MG63 (cell line): ENCODE measurements at regions not wholly inside any gene's neighbourhood (a gene's known extent, or its start where the extent isn't known, plus 50 kb on each side); places are given as distances from the start of the nearest gene placed in this dataset.
A peak's percentile ranks its signal among the peaks of the same experiment; 100 is the strongest.

Experiments used
- DNase-seq: peaks from one replicate; pipeline ENCODE4 v3.0.0-alpha.2; 2020
- H3K27me3 ChIP-seq: fragments of 250-450 bp; sonication (Bioruptor Pico); 2 replicates; pipeline ENCODE4 v1.5.1; 2020; ENCODE audit warnings: mild to moderate bottlenecking, moderate library complexity
- H3K36me3 ChIP-seq: fragments of 250-450 bp; sonication (Bioruptor Pico); 2 replicates; pipeline ENCODE4 v1.5.1; 2020; ENCODE audit warnings: mild to moderate bottlenecking, moderate library complexity
- H3K4me3 ChIP-seq: fragments of 250-450 bp; sonication (Bioruptor Pico); 2 replicates; pipeline ENCODE4 v1.5.1; 2020; ENCODE audit warnings: mild to moderate bottlenecking, moderate library complexity
- H3K9me3 ChIP-seq: fragments of 250-450 bp; sonication (Bioruptor Pico); 2 replicates; pipeline ENCODE4 v1.5.1; 2020; ENCODE audit warnings: mild to moderate bottlenecking, moderate library complexity

DNA sequence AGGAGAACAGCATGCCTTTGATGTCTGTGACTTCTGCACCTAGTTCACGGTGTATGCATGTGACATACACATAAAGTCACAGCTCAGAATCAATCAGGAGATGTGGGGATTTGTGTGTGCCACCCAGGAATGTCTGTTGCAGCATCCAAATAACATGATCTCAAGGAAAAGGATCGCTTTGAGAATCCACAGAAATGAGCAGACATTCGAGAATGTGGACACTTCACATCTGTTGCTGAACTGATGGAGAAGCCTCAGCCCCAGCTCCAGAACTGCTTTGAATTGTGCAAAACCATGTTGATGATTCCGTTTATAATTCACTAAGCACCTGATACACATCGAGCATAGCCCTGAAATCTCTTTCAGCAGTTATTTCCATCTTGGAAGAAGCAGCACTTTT is 208.6 kb downstream of the CMPK2 start:
- DNase-seq: no peak
- H3K4me3 ChIP-seq: no peak overlapping the region
- peaks cover 5% of the 10 kb centered on the region; the same call in 1 of the 2 replicates for H3K36me3 ChIP-seq
- H3K27me3 ChIP-seq: no peaks in the 10 kb centered on the region
- no peaks in the 10 kb centered on the region for H3K9me3 ChIP-seq

DNA sequence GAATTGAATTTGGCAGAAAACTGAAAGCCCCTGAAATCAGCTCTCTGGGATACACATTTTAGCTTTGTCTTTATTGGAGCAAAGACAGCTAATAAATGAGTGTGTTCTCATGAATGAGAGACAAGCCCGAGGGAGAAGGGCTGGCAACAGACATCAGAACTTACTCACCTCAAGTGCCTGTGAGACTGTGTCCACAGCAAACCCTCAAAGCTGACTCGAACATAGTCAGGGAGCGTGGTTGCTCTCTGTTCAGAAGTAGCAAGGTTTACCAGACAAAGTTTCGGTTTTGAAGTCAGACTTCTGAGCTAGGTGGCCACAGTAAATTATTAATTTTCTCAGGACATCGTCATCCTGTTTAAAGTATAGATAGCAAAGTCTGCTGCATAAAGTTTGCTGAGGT is 207.9 kb downstream of the CMPK2 start:
- H3K9me3 ChIP-seq: no peaks in the 10 kb centered on the region
- peak; percentile 16 for DNase-seq
- peaks cover 5% of the 10 kb centered on the region; the same call in 1 of the 2 replicates for H3K36me3 ChIP-seq
- H3K4me3 ChIP-seq: no peak overlapping the region
- no peaks in the 10 kb centered on the region for H3K27me3 ChIP-seq

DNA sequence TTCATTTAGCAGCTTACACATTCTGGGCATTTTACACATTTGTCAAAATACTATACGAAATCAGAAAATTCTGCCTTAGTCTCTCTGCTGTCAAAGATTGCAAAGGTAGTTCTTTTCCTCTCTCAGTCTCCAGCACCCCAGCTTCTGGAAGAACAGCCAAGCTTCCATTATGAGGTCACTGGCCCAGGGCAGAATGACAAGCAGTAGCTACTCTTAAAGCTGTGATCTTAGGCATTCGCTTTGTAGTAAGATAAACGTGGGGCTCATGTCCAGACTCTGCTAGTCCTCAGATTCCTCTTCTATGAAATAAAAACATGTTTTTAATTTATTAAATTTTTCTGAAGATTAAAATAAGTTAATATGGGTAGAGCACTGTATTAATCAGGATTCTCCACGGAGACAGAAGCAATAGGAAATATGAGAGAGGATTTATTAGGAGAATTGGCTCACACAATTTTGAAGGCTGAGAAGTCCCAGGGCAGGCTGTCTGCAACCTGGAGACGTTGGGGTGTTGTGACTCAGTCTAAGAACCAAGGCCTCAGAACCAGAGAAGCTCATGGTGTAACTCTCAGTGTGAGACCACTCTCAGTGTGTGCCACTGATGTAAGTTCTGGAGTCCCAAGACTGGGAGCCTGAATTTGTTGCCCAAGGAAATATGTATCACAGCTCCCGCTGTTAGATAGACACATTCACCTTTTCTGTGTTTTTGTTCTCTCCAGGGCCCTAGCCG is 201.2 kb downstream of the CMPK2 start:
- no peaks in the 10 kb centered on the region for H3K9me3 ChIP-seq
- peaks cover 2% of the 10 kb centered on the region; the same call in 1 of the 2 replicates for H3K36me3 ChIP-seq
- no peak for DNase-seq
- no peaks in the 10 kb centered on the region for H3K27me3 ChIP-seq
- no peak overlapping the region for H3K4me3 ChIP-seq

DNA sequence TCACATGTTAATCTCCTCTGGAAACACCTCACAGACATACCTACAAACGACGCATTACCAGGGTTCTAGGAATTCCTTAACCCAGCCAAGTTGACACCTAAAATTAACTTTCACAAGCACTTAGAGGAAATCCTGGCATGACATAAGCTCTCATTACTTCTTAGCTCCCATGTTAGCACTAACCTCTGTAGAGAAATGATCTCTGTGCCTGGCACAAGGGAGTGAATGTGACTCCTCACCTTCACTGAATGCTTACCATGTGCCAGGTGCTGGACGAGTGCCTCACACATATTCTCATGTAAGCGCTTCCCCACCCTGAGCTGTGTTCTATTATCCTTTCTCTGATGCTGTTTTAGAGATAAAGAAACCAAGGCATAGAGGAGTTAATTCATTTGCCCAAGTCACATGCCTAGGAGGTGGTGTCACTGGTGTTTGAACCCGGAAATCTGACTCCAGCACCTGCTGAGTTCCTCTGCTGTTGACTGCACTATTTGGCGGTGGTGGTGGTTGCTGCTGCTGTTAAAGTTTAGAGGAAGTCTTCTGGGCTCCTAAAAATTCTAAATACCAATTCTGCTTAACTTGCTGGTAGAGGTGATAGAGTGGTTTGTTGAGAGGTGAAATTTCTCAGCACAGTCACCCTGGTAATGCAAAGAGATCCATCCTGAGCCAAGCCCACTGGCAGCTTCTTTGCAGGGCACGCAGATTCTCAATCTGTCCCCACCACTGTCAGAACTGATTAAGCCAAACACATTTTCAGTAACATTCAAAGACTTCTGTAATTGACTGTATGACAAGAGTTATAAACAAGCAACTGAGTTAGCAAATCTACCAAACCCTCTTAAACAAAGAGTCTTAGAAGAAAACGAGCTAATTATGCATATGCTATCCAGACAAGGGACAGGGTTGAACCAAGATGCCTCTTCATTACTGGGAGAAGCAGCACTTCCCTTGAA is 200.3 kb downstream of the CMPK2 start:
- no peaks in the 10 kb centered on the region for H3K9me3 ChIP-seq
- DNase-seq: no peak
- no peaks in the 10 kb centered on the region; the same call in 1 of the 2 replicates for H3K36me3 ChIP-seq
- H3K4me3 ChIP-seq: no peak overlapping the region
- no peaks in the 10 kb centered on the region for H3K27me3 ChIP-seq

DNA sequence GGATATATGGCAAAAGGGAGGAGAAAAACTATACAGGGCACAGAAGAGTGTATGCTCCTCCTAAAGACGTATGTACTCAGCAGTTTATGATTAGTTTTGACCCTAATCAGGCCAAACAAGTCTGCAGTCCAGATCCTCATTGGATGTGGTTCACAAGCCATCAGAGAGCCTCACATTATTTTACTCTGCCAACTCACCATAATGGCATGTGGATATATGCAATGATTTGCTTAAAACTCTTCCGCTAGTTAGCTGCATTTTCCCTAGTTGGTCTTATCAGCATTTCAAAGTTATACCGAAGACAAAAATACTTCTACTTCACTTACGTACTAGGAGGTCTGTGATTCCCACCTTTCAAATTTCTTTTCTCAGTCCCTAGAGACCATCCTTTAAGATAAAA is 198.4 kb downstream of the CMPK2 start:
- Histone ChIP-seq H3K9me3 (0 out of 2 replicates have a peak, but pooled peaks cover 4% of the 10 kb centered on the region), H3K27me3 (no peaks in the 10 kb centered on the region), H3K36me3 (peaks cover 2% of the 10 kb centered on the region), H3K4me3 (no peak overlapping the region)
- no peak for DNase-seq

DNA sequence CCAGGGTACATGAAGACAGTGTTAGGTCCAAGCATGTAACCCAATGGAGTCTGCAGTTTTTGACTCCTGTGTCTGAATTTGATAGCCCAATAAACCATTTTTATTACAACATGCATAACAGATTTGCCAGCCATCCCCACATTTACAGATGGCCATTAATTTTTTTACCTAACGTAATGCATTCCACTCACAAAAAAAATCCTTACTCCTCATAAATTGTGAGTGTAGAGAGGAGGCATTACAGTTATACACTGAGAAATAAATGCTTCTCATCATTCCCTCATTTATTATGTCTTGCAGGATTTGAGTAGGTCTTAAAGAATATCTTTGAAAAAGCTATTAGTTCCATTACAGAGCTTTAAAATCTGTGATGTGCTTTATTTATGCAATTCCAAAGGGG is 193.8 kb downstream of the CMPK2 start:
- DNase-seq: no peak
- no peaks in the 10 kb centered on the region for H3K27me3 ChIP-seq
- 0 out of 2 replicates have a peak, but pooled peaks cover 4% of the 10 kb centered on the region for H3K9me3 ChIP-seq
- H3K4me3 ChIP-seq: no peak overlapping the region
- H3K36me3 ChIP-seq: peaks cover 14% of the 10 kb centered on the region

DNA sequence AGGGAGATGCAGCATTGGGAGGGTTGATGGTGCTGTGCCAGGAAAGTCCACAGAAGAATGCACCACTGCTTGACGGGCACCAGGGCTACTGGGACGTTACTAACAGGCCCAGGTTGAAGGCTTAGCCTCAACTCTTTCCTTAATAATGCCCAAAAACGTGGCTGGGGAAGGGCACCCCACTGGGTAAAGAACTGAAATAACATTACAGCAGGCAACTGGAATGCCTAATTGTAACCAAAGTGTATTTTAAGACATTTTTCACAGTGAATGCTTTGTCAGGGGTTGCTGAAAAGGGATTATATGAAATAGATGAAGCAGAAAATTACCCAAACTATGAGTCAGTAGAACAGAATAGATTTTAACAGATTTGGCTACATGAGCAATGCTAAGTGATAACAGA is 191.3 kb downstream of the CMPK2 start:
- H3K27me3 ChIP-seq: no peaks in the 10 kb centered on the region
- no peak overlapping the region for H3K4me3 ChIP-seq
- DNase-seq: peak; percentile 81
- peaks cover 14% of the 10 kb centered on the region for H3K36me3 ChIP-seq
- 0 out of 2 replicates have a peak, but pooled peaks cover 4% of the 10 kb centered on the region for H3K9me3 ChIP-seq

DNA sequence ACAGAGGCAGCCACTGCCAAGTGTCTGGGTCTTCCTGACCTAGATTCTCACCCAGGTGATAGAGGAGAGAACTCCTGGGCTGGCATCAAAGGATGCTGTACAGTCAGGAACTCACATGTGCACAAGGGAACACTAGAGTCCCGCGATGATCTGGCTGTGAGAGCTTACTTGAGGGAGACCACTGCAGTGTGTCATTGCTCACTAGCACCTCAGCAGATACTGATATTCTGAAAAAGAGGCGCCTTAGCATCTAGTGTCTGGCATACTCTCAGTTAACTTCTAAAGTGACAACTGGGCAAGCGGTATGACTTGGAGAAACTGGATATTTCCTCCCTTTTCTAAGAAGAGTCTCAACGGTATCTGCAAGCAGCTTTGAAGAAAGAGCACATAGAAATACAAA is 189.9 kb downstream of the CMPK2 start:
- H3K36me3 ChIP-seq: peaks cover 14% of the 10 kb centered on the region
- DNase-seq: no peak

DNA sequence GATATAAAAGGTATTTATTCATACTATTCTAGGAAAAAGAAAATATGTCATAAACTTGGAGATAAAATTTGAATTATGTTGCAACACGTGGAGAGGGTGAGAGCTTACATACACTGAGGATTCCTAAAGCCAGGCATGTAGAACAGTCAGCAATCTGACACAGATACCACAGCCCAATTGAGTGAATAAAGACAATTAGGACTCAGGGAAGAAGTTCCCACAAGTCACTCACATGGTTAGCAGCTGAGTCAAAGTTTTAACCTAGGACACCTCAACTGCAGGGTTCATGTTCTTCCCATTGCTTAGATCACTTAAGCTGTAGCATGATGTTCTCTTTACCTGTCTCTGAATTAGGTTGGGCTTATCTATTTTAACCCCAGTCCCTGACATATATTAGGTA is 189.5 kb downstream of the CMPK2 start:
- H3K27me3 ChIP-seq: no peaks in the 10 kb centered on the region
- DNase-seq: no peak
- 0 out of 2 replicates have a peak, but pooled peaks cover 4% of the 10 kb centered on the region for H3K9me3 ChIP-seq
- peaks cover 14% of the 10 kb centered on the region for H3K36me3 ChIP-seq
- H3K4me3 ChIP-seq: peak overlapping the region; percentile 19

More for the DNA sequence above, 189.9 kb downstream of the CMPK2 start:
- no peaks in the 10 kb centered on the region for H3K27me3 ChIP-seq
- 0 out of 2 replicates have a peak, but pooled peaks cover 4% of the 10 kb centered on the region for H3K9me3 ChIP-seq
- H3K4me3 ChIP-seq: peak overlapping the region; percentile 19; the same call in 1 of the 2 replicates

DNA sequence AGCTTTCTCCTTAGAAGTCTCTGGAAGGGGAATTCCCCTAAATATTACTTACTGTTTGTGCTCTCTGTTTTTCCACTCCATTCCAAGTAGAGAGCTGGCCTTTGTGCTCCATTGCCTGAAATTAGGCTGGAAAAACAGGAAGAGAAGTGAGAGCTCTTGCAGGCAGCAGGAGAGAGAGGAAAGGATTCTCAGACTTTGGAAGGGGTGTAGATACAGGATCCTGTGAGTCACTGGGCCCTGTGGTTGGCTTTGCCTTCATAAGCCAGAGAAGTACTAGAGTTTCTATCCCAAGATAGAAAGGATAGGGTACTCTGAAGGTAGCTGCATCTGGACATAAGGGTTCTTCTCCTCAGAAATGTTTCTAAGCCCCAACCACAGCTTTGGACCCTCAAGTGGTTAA is 188.9 kb downstream of the CMPK2 start:
- Histone ChIP-seq H3K9me3 (0 out of 2 replicates have a peak, but pooled peaks cover 2% of the 10 kb centered on the region), H3K27me3 (no peaks in the 10 kb centered on the region), H3K36me3 (peaks cover 12% of the 10 kb centered on the region), H3K4me3 (peak overlapping the region; percentile 19)
- peak; percentile 69 for DNase-seq

DNA sequence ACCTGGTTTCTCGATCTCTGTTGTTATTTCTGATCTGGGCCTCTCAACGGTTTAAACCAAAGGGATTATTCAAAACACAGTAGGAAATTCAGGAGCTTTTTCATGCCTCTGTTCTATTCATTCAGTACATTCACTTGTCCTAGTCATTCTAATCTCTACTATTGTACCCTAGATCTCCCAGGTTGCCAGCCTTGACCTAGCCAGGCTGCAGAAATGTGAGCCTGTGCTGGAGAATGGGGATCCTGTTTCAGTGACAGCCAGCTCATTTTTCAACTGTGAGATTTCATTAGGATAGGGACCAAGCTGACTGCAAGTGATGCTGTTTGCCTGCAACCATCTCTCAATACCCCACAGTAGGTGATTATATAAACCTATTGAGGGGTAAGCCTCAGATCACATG is 186.2 kb downstream of the CMPK2 start:
- no peak overlapping the region for H3K4me3 ChIP-seq
- no peak for DNase-seq
- no peaks in the 10 kb centered on the region for H3K36me3 ChIP-seq
- no peaks in the 10 kb centered on the region for H3K27me3 ChIP-seq
- no peaks in the 10 kb centered on the region for H3K9me3 ChIP-seq

DNA sequence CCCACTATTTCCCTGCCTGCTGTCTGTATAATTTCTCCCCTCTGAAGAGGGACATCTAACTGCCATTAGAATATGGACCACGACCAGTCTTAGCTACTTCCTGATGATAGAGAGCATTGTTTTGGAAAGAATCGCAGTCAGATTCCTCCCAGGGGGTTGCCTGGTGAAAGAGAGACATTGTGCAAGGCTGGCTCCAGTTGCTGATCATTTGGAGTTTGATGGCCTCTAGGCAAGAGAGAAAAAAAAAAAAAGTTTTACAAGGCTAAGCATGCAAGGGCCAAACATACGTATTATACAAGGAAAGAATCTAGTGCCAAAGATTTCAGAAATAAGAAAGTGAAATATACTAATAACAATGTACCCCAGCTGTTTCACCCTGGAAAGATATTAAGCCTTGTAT is 182.2 kb downstream of the CMPK2 start:
- H3K4me3 ChIP-seq: no peak overlapping the region
- no peaks in the 10 kb centered on the region for H3K9me3 ChIP-seq
- H3K36me3 ChIP-seq: no peaks in the 10 kb centered on the region
- H3K27me3 ChIP-seq: no peaks in the 10 kb centered on the region
- no peak for DNase-seq

DNA sequence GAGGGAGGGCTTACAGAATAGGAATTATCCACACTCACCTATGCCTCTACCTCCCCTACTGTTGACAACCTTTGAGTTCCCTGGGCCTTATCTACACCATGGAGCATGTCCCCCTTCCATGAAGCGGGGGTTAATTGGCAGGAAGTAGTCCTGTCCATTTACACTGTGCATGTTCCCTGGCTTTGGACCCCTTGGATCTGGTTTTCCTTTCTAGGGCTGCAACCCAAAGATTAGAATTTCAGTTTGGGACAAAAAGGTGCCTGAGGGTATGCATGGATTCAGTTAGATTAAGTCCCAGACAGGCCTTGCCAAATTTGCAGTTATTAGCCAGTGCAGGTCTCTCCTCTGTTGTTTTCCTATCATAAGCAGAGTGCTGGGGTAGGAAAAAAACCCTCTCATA is 180.3 kb downstream of the CMPK2 start:
- Histone ChIP-seq H3K4me3 (no peak overlapping the region), H3K27me3 (no peaks in the 10 kb centered on the region), H3K9me3 (no peaks in the 10 kb centered on the region)

DNA sequence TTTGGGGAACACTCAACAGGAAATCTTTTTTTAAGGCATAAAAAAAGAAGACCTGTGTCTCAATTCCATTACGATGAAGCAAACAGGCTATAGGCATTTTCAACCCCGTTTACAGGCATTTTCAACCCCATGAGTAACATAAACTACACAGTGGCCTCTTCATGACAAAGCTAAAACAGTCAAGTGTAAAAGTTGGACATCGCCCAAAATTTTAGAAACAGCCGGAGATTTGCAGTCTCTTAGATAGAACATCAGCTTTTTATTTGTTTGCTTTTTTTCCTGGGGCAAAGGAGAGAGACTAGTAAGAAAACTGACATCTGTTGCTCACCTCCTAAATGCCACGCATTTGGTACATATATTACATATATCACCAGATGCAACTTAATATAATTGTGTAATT is 173.7 kb downstream of the CMPK2 start:
- no peaks in the 10 kb centered on the region for H3K36me3 ChIP-seq
- H3K27me3 ChIP-seq: no peaks in the 10 kb centered on the region
- H3K9me3 ChIP-seq: no peaks in the 10 kb centered on the region
- no peak for DNase-seq
- no peak overlapping the region for H3K4me3 ChIP-seq

More for the DNA sequence above, 180.3 kb downstream of the CMPK2 start:
- H3K36me3 ChIP-seq: no peaks in the 10 kb centered on the region
- no peak for DNase-seq

DNA sequence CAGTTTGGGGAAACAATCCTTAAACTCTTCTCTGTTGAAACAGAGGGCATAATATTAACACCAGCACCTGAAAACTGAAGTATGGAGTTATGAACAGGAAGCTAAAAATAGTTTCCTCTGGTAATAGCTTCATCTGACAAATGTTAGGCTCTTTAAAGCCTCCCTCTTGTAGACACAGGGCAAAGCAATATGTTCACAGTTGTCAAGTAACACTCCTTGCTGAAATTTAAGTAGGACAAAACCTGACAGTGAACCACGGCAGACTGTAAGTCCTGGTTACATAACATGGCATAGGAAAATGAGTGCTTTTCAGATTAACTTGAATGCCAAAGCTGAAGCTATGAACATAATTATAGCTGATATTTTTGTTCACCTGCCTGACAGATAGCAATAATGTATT is 172.9 kb downstream of the CMPK2 start:
- no peak for DNase-seq
- Histone ChIP-seq H3K9me3 (no peaks in the 10 kb centered on the region), H3K27me3 (no peaks in the 10 kb centered on the region), H3K36me3 (no peaks in the 10 kb centered on the region), H3K4me3 (no peak overlapping the region)

DNA sequence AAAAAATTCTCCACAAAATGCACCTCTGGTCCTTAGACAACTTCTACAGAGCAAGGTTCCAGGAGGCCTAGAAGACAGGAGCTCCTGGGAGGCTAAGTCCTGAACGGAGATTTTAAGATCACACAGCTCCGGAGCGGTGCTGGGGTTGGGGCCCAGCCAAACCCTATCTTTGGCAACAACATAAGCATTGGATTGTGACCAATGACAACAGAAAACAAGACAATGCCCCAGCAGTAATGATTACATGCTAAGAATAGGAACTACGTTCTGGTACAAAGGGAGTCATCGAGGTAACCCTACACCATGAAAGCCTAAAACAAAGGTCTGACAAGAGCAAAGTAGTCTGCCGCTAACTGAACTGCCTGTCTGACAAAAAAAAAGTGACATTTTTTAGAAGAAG is 171.2 kb downstream of the CMPK2 start:
- no peaks in the 10 kb centered on the region for H3K27me3 ChIP-seq
- H3K36me3 ChIP-seq: no peaks in the 10 kb centered on the region
- no peak for DNase-seq
- H3K4me3 ChIP-seq: no peak overlapping the region
- H3K9me3 ChIP-seq: no peaks in the 10 kb centered on the region

DNA sequence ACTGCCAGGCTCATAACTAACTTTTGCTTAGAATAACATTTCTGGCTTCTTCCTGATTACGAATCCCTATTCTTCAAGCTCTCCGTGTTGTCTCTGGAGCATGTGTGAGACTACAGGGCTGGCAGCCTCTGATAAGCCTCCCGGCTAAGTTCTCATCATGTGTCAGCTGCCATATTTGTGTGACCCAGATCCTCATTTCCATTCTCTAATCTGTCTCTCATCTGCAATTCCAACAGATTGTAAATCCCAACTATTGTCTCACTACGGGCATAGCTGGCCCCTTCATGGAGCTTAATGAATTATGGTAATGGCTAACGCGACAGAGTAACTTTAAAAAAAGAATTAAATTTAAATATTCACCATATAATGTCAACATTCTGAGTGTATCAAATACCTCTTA is 165.4 kb downstream of the CMPK2 start:
- Histone ChIP-seq H3K27me3 (no peaks in the 10 kb centered on the region), H3K4me3 (no peak overlapping the region), H3K36me3 (no peaks in the 10 kb centered on the region), H3K9me3 (peaks cover 11% of the 10 kb centered on the region; the same call in 1 of the 2 replicates)
- no peak for DNase-seq
